NB4 (cell line): ENCODE measurements at regions not wholly inside any gene's neighbourhood (a gene's known extent, or its start where the extent isn't known, plus 50 kb on each side); places are given as distances from the start of the nearest gene placed in this dataset.

Source experiments
- DNase-seq: peaks from one replicate; pipeline ENCODE4 v3.0.0; 2010; ENCODE audit warnings: low read depth
- H3K4me3 ChIP-seq: one replicate; pipeline ENCODE4 v1.5.1; 2011; ENCODE audit warnings: mild to moderate bottlenecking, low read depth, low read length, moderate library complexity
- MYC ChIP-seq: IDR thresholded peaks from 2 replicates; pipeline ENCODE4 v1.6.1; 2011; ENCODE audit warnings: low read depth, low read length
- POLR2A ChIP-seq: IDR thresholded peaks from 2 replicates; pipeline ENCODE4 v1.6.1; 2011; ENCODE audit warnings: mild to moderate bottlenecking; ENCODE audit not compliant: insufficient read length; ENCODE audit errors: extremely low read depth
- TF ChIP-seq, protein P1 (sequence below): IDR thresholded peaks from 2 replicates; pipeline ENCODE4 v1.6.1; 2011; ENCODE audit warnings: low read depth, low read length
- TF ChIP-seq, protein P2 (sequence below): IDR thresholded peaks from one replicate; pipeline ENCODE4 v1.5.1; 2012; ENCODE audit warnings: low read depth, low read length

DNA sequence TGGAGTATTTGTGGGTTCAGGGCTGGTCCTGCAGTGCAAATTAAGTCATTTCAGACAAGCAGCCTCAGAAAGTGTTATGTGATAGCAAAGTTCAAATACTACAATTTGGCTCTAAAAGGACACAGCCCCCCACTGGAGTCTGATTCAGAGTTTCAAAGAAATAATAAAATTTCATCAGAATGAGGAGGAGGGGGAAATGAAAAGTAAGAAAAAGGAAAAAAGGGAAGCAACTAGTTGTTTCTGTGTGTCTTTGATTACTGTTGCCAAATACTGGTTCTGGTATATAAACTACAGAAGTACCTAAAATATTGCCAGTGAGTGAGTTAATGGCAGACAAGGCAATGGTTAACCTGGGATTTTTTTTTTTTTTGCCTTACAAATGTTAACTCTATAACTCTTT, 773.9 kb downstream of the BCL11A start:
- H3K4me3 ChIP-seq: no peak overlapping the region
- peak; percentile 52 for DNase-seq
- TF ChIP-seq, protein P1, sequence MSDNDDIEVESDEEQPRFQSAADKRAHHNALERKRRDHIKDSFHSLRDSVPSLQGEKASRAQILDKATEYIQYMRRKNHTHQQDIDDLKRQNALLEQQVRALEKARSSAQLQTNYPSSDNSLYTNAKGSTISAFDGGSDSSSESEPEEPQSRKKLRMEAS: no peak
- TF ChIP-seq POLR2A (no peak), MYC (no peak)
- TF ChIP-seq, protein P2, sequence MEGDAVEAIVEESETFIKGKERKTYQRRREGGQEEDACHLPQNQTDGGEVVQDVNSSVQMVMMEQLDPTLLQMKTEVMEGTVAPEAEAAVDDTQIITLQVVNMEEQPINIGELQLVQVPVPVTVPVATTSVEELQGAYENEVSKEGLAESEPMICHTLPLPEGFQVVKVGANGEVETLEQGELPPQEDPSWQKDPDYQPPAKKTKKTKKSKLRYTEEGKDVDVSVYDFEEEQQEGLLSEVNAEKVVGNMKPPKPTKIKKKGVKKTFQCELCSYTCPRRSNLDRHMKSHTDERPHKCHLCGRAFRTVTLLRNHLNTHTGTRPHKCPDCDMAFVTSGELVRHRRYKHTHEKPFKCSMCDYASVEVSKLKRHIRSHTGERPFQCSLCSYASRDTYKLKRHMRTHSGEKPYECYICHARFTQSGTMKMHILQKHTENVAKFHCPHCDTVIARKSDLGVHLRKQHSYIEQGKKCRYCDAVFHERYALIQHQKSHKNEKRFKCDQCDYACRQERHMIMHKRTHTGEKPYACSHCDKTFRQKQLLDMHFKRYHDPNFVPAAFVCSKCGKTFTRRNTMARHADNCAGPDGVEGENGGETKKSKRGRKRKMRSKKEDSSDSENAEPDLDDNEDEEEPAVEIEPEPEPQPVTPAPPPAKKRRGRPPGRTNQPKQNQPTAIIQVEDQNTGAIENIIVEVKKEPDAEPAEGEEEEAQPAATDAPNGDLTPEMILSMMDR: no peak

DNA sequence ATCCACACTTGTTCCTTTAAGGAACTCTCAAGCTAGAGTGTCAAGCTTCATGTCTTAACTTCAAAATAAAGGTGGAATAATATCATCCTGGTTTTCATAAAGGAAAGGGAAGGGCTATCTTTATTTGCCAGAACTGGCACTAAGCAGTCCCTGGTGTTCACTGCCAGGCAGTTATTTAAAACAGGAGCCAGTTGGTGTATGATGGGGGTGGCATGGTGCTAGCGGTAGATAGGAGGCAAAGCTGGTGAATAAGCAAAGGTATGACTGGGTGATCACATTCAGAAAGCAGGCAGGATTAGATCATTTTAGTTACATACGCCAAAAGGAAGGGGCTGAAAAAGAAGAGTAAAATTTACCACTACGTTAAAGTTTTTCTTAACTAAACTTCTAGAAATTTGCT, 776.3 kb downstream of the BCL11A start:
- DNase-seq: no peak
- H3K4me3 ChIP-seq: no peak overlapping the region
- TF ChIP-seq MYC (no peak), POLR2A (no peak)
- TF ChIP-seq, protein P2: no peak
- TF ChIP-seq, protein P1: no peak

DNA sequence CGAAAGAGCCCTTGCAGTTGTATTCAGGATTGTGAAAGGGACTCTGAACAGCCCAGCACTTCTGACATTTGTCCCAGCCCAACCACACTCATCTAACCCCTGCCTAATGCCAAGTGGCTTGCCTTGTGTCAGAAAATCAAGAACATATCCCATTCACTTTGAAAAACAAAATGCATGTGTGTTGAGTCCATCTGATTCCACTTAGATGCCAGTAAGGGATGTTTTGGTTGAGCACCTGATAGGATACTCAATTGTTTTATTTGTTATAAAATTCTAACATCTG, 776.8 kb downstream of the BCL11A start:
- TF ChIP-seq MYC: no peak
- TF ChIP-seq, protein P1: no peak
- TF ChIP-seq, protein P2: no peak
- TF ChIP-seq POLR2A: no peak
- no peak overlapping the region for H3K4me3 ChIP-seq
- DNase-seq: no peak

DNA sequence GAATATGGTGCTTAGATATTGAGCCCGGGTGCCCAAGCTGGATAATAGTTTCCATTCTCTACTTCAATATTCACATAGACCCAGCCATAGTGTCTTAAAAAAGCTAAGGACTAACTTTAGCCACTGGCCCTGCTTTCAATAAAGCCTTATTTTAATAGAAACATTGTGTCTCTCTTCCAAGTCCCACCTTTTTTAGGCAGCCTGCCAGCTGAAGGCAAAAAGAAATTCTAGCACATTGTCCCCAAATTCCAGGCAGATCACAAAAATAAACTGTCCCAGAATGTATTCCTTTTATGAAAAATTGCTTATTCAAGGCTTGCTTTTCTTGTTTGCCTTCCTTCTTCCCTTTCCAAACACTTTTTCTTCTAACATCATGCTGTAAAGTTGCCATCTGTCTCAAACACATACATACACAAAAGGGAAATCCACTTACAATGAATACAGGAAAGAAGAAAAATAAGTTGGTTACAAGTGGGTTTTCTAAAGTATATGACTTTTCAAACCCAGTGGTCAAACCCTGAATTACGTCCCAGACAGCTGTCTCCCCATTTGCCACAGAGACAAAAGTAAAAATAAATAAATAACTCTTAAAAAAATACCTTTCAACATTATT, 778.5 kb downstream of the BCL11A start:
- no peak for DNase-seq
- TF ChIP-seq POLR2A (no peak), MYC (no peak)
- TF ChIP-seq, protein P2: no peak
- TF ChIP-seq, protein P1: no peak

DNA sequence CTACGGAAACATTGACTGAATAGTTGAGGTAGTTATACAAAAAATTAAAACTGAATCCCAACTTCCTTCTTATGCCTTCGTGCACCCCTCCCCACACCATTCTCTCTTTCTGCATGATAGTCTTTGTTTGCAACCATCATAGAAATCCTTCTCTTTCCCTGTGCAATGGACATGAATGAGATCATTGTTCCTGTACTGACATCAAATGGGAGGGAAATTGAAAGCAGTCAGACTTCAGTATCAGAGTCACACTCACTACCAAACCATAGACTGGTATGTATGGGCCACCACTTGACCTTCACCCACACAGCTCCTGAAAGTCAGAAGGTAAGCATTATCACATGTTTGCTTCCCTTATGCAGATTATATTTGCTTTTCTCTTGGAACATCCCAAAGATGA, 782.8 kb downstream of the BCL11A start:
- H3K4me3 ChIP-seq: no peak overlapping the region
- DNase-seq: no peak
- TF ChIP-seq POLR2A (no peak), MYC (no peak)
- TF ChIP-seq, protein P2: no peak
- TF ChIP-seq, protein P1: no peak

More for the DNA sequence above, 778.5 kb downstream of the BCL11A start:
- no peak overlapping the region for H3K4me3 ChIP-seq

DNA sequence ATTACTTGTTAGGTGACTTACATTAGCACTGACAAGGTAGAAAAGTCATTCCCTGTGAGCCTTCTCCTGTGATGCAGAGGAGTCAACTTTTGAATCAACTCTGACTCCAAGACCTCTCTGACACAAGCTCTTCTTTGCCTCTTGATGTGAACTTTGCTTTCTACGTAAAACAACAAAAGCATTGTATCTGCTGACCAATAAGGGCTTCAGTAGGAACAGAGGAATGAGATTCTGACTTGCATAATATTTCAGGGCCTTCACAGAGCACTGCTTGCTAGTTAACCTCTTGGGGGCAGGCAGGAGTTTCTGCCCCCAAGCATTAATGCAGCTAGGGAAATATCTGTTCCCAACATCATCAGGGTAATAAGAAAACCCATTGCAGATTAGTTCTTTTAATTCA, 791.5 kb downstream of the BCL11A start:
- no peak overlapping the region for H3K4me3 ChIP-seq
- DNase-seq: peak; percentile 18
- TF ChIP-seq, protein P2: no peak
- TF ChIP-seq, protein P1: no peak
- TF ChIP-seq POLR2A (no peak), MYC (no peak)
